Nephron (organoid): ENCODE measurements at regions not wholly inside any gene's neighbourhood (a gene's known extent, or its start where the extent isn't known, plus 50 kb on each side); places are given as distances from the start of the nearest gene placed in this dataset.

Experiments used
- H3K27ac Mint-ChIP-seq, 3 experiments: 2 replicates each; pipeline ENCODE4 v1.8.0; 2020; ENCODE audit warnings: mixed read lengths in 3 of 3, mild to moderate bottlenecking in 2 of 3, moderate library complexity in 1 of 3
- H3K27me3 Mint-ChIP-seq: 2 replicates; pipeline ENCODE4 v1.8.0; 2021; ENCODE audit warnings: low read depth, mild to moderate bottlenecking, moderate library complexity, mixed read lengths
- H3K36me3 Mint-ChIP-seq: 2 replicates; pipeline ENCODE4 v1.8.0; 2020; ENCODE audit warnings: low read depth, mixed read lengths
- H3K4me1 Mint-ChIP-seq: 2 replicates; pipeline ENCODE4 v1.8.0; 2020; ENCODE audit warnings: mixed read lengths
- H3K4me3 Mint-ChIP-seq, 3 experiments: 2 replicates each; pipeline ENCODE4 v1.8.0; 2020; ENCODE audit warnings: mild to moderate bottlenecking in 3 of 3, mixed read lengths in 3 of 3, moderate library complexity in 2 of 3
- H3K9me3 Mint-ChIP-seq: 2 replicates; pipeline ENCODE4 v1.8.0; 2020; ENCODE audit warnings: mixed read lengths
- TF ChIP-seq, protein P1 (sequence below), 3 experiments: fragments of 200-600 bp; sonication (generic); IDR thresholded peaks; one replicate each; pipeline ENCODE4 v1.5.0; 2021; ENCODE audit warnings: antibody characterized with exemption in 3 of 3; ENCODE audit not compliant: unreplicated experiment in 3 of 3

GRCh38 chr1:244255426-244255965, 196.2 kb downstream of the ADSS2 start:
- H3K4me3 Mint-ChIP-seq = no peak overlapping the region
- TF ChIP-seq, protein P1, sequence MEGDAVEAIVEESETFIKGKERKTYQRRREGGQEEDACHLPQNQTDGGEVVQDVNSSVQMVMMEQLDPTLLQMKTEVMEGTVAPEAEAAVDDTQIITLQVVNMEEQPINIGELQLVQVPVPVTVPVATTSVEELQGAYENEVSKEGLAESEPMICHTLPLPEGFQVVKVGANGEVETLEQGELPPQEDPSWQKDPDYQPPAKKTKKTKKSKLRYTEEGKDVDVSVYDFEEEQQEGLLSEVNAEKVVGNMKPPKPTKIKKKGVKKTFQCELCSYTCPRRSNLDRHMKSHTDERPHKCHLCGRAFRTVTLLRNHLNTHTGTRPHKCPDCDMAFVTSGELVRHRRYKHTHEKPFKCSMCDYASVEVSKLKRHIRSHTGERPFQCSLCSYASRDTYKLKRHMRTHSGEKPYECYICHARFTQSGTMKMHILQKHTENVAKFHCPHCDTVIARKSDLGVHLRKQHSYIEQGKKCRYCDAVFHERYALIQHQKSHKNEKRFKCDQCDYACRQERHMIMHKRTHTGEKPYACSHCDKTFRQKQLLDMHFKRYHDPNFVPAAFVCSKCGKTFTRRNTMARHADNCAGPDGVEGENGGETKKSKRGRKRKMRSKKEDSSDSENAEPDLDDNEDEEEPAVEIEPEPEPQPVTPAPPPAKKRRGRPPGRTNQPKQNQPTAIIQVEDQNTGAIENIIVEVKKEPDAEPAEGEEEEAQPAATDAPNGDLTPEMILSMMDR (IDR thresholded peaks at IDR 0.05; ENCODE audit: unreplicated experiment in 3 of 3) = no peak
- H3K36me3 Mint-ChIP-seq = no peaks in the 10 kb centered on the region
- no peak overlapping the region for H3K27ac Mint-ChIP-seq
- no peaks in the 10 kb centered on the region for H3K9me3 Mint-ChIP-seq
- peaks cover 5% of the 10 kb centered on the region for H3K27me3 Mint-ChIP-seq
- no peaks in the 10 kb centered on the region for H3K4me1 Mint-ChIP-seq

DNA sequence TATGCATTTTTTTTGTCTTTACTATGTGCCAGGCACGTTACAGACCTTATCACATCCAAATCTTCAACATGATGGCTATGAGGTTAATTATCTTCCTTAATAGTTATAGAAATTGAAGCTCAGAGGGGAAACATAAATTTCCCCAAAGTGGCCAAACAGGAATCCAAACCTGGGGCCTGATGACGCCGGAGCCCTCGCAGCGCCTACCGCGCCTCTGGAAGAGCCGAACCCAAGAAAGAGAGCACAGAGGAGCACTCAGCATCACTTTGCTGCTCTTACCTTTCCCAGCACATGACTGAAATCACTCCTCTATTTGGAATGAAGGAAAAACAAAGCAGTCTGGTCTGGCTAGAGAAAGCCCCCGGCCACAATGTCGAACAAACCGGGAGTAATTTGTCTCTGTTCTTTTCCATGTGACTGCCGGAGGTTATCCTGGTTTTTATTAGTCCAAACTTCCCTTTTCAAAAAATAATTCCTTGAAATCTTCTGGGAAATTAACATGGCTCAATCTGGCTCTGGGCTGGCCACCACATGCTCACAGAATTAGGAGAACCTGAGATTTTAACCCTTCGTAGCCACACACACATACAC, 195.5 kb downstream of the ADSS2 start:
- H3K27me3 Mint-ChIP-seq = peaks cover 5% of the 10 kb centered on the region
- TF ChIP-seq, protein P1 (IDR thresholded peaks at IDR 0.05; ENCODE audit: unreplicated experiment in 3 of 3) = no peak
- H3K36me3 Mint-ChIP-seq = no peaks in the 10 kb centered on the region
- no peaks in the 10 kb centered on the region for H3K4me1 Mint-ChIP-seq
- H3K9me3 Mint-ChIP-seq = no peaks in the 10 kb centered on the region
- H3K4me3 Mint-ChIP-seq = no peak overlapping the region
- no peak overlapping the region for H3K27ac Mint-ChIP-seq

- TF ChIP-seq, protein P1 (IDR thresholded peaks at IDR 0.05; ENCODE audit: unreplicated experiment in 3 of 3) = no peak
- peaks cover 2% of the 10 kb centered on the region for H3K9me3 Mint-ChIP-seq
- H3K27me3 Mint-ChIP-seq = peaks cover 4% of the 10 kb centered on the region
- no peaks in the 10 kb centered on the region for H3K4me1 Mint-ChIP-seq
- H3K4me3 Mint-ChIP-seq = no peak overlapping the region
- no peaks in the 10 kb centered on the region for H3K36me3 Mint-ChIP-seq
- no peak overlapping the region for H3K27ac Mint-ChIP-seq
Measured at GRCh38 chr1:244264163-244264562, 187.5 kb downstream of the ADSS2 start.

- H3K4me3 Mint-ChIP-seq = no peak overlapping the region
- peaks cover 4% of the 10 kb centered on the region for H3K27me3 Mint-ChIP-seq
- H3K27ac Mint-ChIP-seq = no peak overlapping the region
- H3K4me1 Mint-ChIP-seq = no peaks in the 10 kb centered on the region
- no peaks in the 10 kb centered on the region for H3K36me3 Mint-ChIP-seq
- TF ChIP-seq, protein P1 (IDR thresholded peaks at IDR 0.05; ENCODE audit: unreplicated experiment in 3 of 3) = no peak
- H3K9me3 Mint-ChIP-seq = peaks cover 4% of the 10 kb centered on the region
Measured at GRCh38 chr1:244265507-244265906, 186.2 kb downstream of the ADSS2 start.

GRCh38 chr1:244269169-244269568, 182.5 kb downstream of the ADSS2 start:
- Mint-ChIP-seq H3K9me3 (peaks cover 10% of the 10 kb centered on the region), H3K4me1 (peaks cover 28% of the 10 kb centered on the region), H3K4me3 (no peak overlapping the region), H3K36me3 (no peaks in the 10 kb centered on the region), H3K27ac (no peak overlapping the region), H3K27me3 (peaks cover 4% of the 10 kb centered on the region)
- TF ChIP-seq, protein P1 (IDR thresholded peaks at IDR 0.05; ENCODE audit: unreplicated experiment in 3 of 3) = no peak

DNA sequence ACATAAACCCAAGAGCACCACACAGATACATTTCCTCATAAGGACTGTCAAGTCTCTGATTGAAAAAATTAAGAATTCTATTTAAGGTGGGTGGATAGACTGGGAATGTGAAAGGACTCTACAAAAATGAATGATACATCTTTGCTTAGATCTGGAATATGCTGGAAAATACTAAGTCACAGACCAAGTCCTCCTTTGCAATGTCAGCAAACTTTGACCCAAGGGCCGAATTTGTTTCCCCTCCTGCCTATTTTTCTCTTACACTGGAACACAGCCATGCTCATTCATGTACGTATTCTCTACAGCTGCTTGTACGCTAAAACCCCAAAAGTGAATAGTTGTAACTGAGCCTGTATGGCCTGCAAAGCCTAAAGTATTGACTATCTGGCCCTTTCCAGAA, 180.7 kb downstream of the ADSS2 start:
- Mint-ChIP-seq H3K4me1 (peaks cover 29% of the 10 kb centered on the region), H3K36me3 (no peaks in the 10 kb centered on the region), H3K27me3 (peaks cover 4% of the 10 kb centered on the region), H3K9me3 (peaks cover 10% of the 10 kb centered on the region), H3K4me3 (no peak overlapping the region), H3K27ac (no peak overlapping the region)
- TF ChIP-seq, protein P1 (IDR thresholded peaks at IDR 0.05; ENCODE audit: unreplicated experiment in 3 of 3) = no peak
